Ascending aorta (tissue), 2 donors: ENCODE measurements at regions not wholly inside any gene's neighbourhood (a gene's known extent, or its start where the extent isn't known, plus 50 kb on each side); places are given as distances from the start of the nearest gene placed in this dataset.

Experiments used
- DNase-seq, 2 donors: peaks; one replicate each; pipeline ENCODE4 v3.0.0-alpha.2; 2019; ENCODE audit warnings: low spot score in 2 of 2
- H3K27ac ChIP-seq, 2 donors: fragments of 200-600 bp; sonication (generic); one replicate each; pipeline ENCODE4 v1.5.1; 2016 to 2017; ENCODE audit warnings: mild to moderate bottlenecking in 1 of 2
- H3K27me3 ChIP-seq: fragments of 200-600 bp; sonication (generic); one replicate; pipeline ENCODE4 v1.5.1; 2017
- H3K36me3 ChIP-seq, 2 donors: fragments of 200-600 bp; sonication (generic); one replicate each; pipeline ENCODE4 v1.5.1; 2016
- H3K4me1 ChIP-seq, 2 donors: fragments of 200-600 bp; sonication (generic); one replicate each; pipeline ENCODE4 v1.5.1; 2016 to 2017; ENCODE audit warnings: mild to moderate bottlenecking in 1 of 2
- H3K4me3 ChIP-seq, 2 donors: fragments of 200-600 bp; sonication (generic); one replicate each; pipeline ENCODE4 v1.5.1; 2016 to 2017; ENCODE audit warnings: mild to moderate bottlenecking in 1 of 2
- H3K9me3 ChIP-seq, 2 donors: fragments of 200-600 bp; sonication (generic); one replicate each; pipeline ENCODE4 v1.5.1; 2016
- CTCF ChIP-seq, 3 experiments: fragments of 200-600 bp in 2 of 3; fragments of 450-650 bp in 1 of 3; sonication (generic) in 2 of 3; IDR thresholded peaks; one replicate each; pipeline ENCODE4 v1.5.1; 2016 to 2019; ENCODE audit warnings: antibody characterized with exemption in 3 of 3, mild to moderate bottlenecking in 1 of 3, moderate library complexity in 1 of 3
- intact Hi-C: fragments of 100-400 bp; cut with DNase I; formaldehyde crosslinking; loops from one replicate; pipeline ENCODE4 v1.15.1; 2023

GRCh38 chr9:106616851-106617345 lies 246.1 kb upstream of the ZNF462 start:
- no peak for TF ChIP-seq CTCF (IDR thresholded peaks at IDR 0.05)
- Histone ChIP-seq H3K27me3 (no peaks in the 10 kb centered on the region), H3K9me3 (no peaks in the 10 kb centered on the region), H3K36me3 (no peaks in the 10 kb centered on the region), H3K4me1 (no peaks in the 10 kb centered on the region), H3K4me3 (no peak overlapping the region), H3K27ac (no peak overlapping the region)
- no peak for DNase-seq
- intact Hi-C loops, result no loop called here

GRCh38 chr9:106619211-106619610 lies 243.8 kb upstream of the ZNF462 start:
- no peaks in the 10 kb centered on the region for H3K9me3 ChIP-seq
- H3K27me3 ChIP-seq, result no peaks in the 10 kb centered on the region
- no peak for DNase-seq
- intact Hi-C loops, result no loop called here
- H3K27ac ChIP-seq, result no peak overlapping the region
- H3K4me1 ChIP-seq, result no peaks in the 10 kb centered on the region
- no peak overlapping the region for H3K4me3 ChIP-seq
- TF ChIP-seq CTCF (IDR thresholded peaks at IDR 0.05), result no peak
- no peaks in the 10 kb centered on the region for H3K36me3 ChIP-seq

- H3K36me3 ChIP-seq, result no peaks in the 10 kb centered on the region
- no peaks in the 10 kb centered on the region for H3K27me3 ChIP-seq
- H3K4me3 ChIP-seq, result no peak overlapping the region
- no peaks in the 10 kb centered on the region for H3K9me3 ChIP-seq
- no peak for TF ChIP-seq CTCF (IDR thresholded peaks at IDR 0.05)
- intact Hi-C loops, result no loop called here
- H3K4me1 ChIP-seq, result no peaks in the 10 kb centered on the region
- no peak overlapping the region for H3K27ac ChIP-seq
- no peak for DNase-seq
These were observed 242.9 kb upstream of the ZNF462 start for GRCh38 chr9:106620081-106620480.

GRCh38 chr9:106620866-106621265 lies 242.1 kb upstream of the ZNF462 start:
- no peak for DNase-seq
- TF ChIP-seq CTCF (IDR thresholded peaks at IDR 0.05), result no peak
- intact Hi-C loops, result no loop called here
- Histone ChIP-seq H3K27me3 (no peaks in the 10 kb centered on the region), H3K9me3 (no peaks in the 10 kb centered on the region), H3K27ac (no peak overlapping the region), H3K36me3 (no peaks in the 10 kb centered on the region), H3K4me3 (no peak overlapping the region), H3K4me1 (no peaks in the 10 kb centered on the region)

- Histone ChIP-seq H3K4me3 (no peak overlapping the region), H3K4me1 (no peaks in the 10 kb centered on the region), H3K36me3 (no peaks in the 10 kb centered on the region), H3K27me3 (no peaks in the 10 kb centered on the region), H3K27ac (no peak overlapping the region), H3K9me3 (no peaks in the 10 kb centered on the region)
- no peak for DNase-seq
- TF ChIP-seq CTCF (IDR thresholded peaks at IDR 0.05), result no peak
- intact Hi-C loops, result no loop called here
These were observed 241.4 kb upstream of the ZNF462 start for GRCh38 chr9:106621313-106622163.
